Lower lobe of right lung (tissue), 2 donors: ENCODE measurements at regions not wholly inside any gene's neighbourhood (a gene's known extent, or its start where the extent isn't known, plus 50 kb on each side); places are given as distances from the start of the nearest gene placed in this dataset.

ENCODE experiments used
- ATAC-seq, 2 donors: fragments of 200-7000 bp; cut with Tn5 transposase; one replicate each; pipeline ENCODE4 v1.9.1; 2020 to 2022; ENCODE audit warnings: mild to moderate bottlenecking in 2 of 2, moderate library complexity in 2 of 2
- DNase-seq: peaks from one replicate; pipeline ENCODE4 v3.0.0-alpha.2; 2020
- H3K27ac ChIP-seq: fragments of 200-600 bp; one replicate; pipeline ENCODE4 v1.8.0; 2022
- H3K27me3 ChIP-seq: fragments of 200-600 bp; one replicate; pipeline ENCODE4 v1.8.0; 2022; ENCODE audit warnings: low read depth
- H3K36me3 ChIP-seq: fragments of 200-600 bp; one replicate; pipeline ENCODE4 v1.8.0; 2022; ENCODE audit warnings: mild to moderate bottlenecking
- H3K4me1 ChIP-seq: fragments of 200-600 bp; one replicate; pipeline ENCODE4 v1.8.0; 2022
- H3K4me3 ChIP-seq: fragments of 200-600 bp; one replicate; pipeline ENCODE4 v1.8.0; 2022; ENCODE audit warnings: mild to moderate bottlenecking
- H3K9me3 ChIP-seq: fragments of 200-600 bp; one replicate; pipeline ENCODE4 v1.8.0; 2022
- intact Hi-C: fragments of 100-400 bp; cut with DNase I; formaldehyde crosslinking; loops from one replicate; pipeline ENCODE4 v1.11.0; 2022
- TF ChIP-seq, protein P1 (sequence below): fragments of 200-600 bp; IDR thresholded peaks from one replicate; pipeline ENCODE4 v1.8.0; 2022; ENCODE audit warnings: antibody characterized with exemption, mild to moderate bottlenecking
- donor health status: DM: no; HTN: yes; CAD: no; lungs with severe emphysema.

DNA sequence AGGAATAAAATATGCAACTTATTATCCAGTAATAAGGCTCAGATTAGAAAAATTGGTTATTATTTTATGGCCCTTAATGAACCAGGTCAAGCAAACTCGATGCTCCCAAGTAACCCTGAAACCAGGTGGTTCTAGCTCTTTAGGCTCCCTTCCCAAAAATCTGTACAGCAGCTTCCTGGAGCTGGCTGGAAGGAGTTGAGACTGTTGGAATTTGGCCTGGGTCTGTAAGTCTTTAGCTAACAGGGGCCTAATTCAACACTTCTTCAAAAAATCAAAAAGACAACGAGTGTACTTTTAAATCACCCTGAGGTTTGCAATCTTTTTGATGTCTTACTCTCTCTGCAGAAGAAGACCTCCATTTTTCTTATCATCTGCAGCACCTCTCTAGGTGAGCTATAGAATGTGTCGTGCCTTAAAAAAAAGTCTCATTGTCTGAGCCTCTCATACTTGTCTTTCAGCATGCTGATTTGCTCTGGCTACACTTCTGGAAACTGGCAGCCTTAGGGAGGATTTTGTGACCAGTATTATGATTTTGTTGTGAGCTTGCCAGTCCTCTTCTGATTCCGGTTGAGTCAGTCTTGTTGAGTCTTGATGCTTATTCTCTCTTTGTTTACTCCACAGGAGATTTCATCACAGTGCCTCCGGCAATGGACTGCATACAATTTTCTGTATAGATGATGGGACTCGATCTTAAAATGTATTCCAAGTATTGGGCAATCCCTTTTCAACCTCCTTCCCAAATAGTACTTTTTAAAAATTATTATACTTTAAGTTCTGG lies 235.0 kb upstream of the KBTBD8 start:
- peak; percentile 77 to 79 for ATAC-seq
- Histone ChIP-seq H3K4me1 (peaks cover 6% of the 10 kb centered on the region), H3K27ac (no peak overlapping the region), H3K36me3 (no peaks in the 10 kb centered on the region), H3K27me3 (no peaks in the 10 kb centered on the region), H3K9me3 (peaks cover 9% of the 10 kb centered on the region), H3K4me3 (no peak overlapping the region)
- TF ChIP-seq, protein P1, sequence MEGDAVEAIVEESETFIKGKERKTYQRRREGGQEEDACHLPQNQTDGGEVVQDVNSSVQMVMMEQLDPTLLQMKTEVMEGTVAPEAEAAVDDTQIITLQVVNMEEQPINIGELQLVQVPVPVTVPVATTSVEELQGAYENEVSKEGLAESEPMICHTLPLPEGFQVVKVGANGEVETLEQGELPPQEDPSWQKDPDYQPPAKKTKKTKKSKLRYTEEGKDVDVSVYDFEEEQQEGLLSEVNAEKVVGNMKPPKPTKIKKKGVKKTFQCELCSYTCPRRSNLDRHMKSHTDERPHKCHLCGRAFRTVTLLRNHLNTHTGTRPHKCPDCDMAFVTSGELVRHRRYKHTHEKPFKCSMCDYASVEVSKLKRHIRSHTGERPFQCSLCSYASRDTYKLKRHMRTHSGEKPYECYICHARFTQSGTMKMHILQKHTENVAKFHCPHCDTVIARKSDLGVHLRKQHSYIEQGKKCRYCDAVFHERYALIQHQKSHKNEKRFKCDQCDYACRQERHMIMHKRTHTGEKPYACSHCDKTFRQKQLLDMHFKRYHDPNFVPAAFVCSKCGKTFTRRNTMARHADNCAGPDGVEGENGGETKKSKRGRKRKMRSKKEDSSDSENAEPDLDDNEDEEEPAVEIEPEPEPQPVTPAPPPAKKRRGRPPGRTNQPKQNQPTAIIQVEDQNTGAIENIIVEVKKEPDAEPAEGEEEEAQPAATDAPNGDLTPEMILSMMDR, result no peak
- no peak for DNase-seq
- intact Hi-C loops, result no loop called here

DNA sequence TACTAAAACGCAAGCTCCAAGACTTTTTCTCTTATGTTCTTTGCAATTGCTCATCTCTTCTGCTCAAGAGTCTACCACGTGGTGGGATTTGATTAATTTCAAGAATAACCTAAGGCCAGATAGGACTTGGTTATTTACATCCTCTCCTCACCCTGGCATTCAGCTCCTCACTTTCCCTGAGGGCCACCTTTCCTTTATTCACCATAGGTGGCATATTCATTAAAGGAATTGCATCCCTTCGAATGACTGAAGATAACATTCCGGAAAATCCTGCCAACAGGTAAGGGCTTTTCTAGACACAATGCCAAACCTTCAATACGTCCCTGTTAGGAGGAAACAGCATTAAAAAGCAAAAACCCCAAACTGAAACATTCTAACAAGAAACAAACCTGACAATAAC lies 220.0 kb upstream of the KBTBD8 start:
- no peaks in the 10 kb centered on the region for H3K4me1 ChIP-seq
- DNase-seq (no peak), ATAC-seq (no peak)
- intact Hi-C loops, result no loop called here
- H3K27ac ChIP-seq, result no peak overlapping the region
- TF ChIP-seq, protein P1, result no peak
- no peaks in the 10 kb centered on the region for H3K36me3 ChIP-seq
- no peaks in the 10 kb centered on the region for H3K27me3 ChIP-seq
- H3K4me3 ChIP-seq, result no peak overlapping the region
- H3K9me3 ChIP-seq, result no peaks in the 10 kb centered on the region

DNA sequence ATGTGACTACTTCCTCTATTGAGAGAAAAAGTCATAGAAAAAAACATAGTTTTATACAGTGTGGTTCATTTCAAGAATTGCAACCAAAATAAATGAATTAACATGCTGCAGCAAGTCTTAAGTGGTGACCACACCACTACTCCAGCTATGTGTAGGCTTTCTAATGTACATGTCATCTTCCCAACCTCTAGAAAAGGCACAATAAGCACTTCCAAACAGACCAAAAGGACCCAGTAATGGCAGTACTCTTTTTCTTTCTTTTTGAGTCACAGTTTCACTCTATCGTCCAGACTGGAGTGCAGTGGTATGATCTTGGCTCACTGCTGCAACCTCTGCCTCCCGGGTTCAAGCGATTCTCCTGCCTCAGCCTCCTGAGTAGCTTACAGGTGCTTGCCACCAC lies 219.3 kb upstream of the KBTBD8 start:
- no peak overlapping the region for H3K4me3 ChIP-seq
- no peaks in the 10 kb centered on the region for H3K9me3 ChIP-seq
- H3K4me1 ChIP-seq, result no peaks in the 10 kb centered on the region
- H3K27me3 ChIP-seq, result no peaks in the 10 kb centered on the region
- no peak overlapping the region for H3K27ac ChIP-seq
- TF ChIP-seq, protein P1, result no peak
- ATAC-seq, result no peak
- DNase-seq, result no peak
- intact Hi-C loops, result no loop called here
- H3K36me3 ChIP-seq, result no peaks in the 10 kb centered on the region

DNA sequence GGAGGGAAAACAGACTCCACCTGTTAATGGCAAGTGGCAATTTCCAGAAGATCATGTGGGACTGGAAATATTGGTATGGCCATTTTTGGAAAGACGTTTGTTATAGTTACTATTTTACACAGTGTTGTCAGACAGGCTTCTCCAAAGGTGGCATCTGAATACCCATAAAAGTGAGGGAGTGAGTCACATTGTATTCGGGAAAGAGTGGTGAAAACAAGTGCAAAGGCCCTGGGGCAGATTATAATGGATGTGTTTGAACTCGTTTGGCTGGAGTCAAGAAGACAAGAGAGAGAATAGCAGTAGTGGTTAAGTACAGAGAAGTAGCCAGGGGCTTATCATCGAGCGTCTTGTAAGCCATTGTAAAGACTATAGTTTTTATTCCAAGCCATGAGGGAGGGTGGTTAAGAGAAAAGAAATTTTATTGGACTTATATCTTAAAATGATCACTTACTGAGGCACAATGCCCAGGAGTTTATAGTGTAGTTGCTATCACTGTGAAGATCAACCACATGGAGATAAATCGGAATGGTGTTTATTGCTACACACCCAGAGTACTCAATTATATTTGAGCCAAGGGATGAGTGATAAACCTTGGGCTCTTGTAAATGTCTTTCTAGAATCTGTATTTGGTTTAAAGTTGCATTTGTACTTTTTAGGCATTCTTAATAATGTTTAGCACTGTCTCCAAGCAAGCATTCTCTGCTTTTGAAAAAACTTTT lies 212.8 kb upstream of the KBTBD8 start:
- no peaks in the 10 kb centered on the region for H3K4me1 ChIP-seq
- H3K27ac ChIP-seq, result no peak overlapping the region
- H3K9me3 ChIP-seq, result no peaks in the 10 kb centered on the region
- ATAC-seq, result no peak
- DNase-seq, result no peak
- no peaks in the 10 kb centered on the region for H3K36me3 ChIP-seq
- intact Hi-C loops, result no loop called here
- TF ChIP-seq, protein P1, result no peak
- H3K27me3 ChIP-seq, result no peaks in the 10 kb centered on the region
- no peak overlapping the region for H3K4me3 ChIP-seq

DNA sequence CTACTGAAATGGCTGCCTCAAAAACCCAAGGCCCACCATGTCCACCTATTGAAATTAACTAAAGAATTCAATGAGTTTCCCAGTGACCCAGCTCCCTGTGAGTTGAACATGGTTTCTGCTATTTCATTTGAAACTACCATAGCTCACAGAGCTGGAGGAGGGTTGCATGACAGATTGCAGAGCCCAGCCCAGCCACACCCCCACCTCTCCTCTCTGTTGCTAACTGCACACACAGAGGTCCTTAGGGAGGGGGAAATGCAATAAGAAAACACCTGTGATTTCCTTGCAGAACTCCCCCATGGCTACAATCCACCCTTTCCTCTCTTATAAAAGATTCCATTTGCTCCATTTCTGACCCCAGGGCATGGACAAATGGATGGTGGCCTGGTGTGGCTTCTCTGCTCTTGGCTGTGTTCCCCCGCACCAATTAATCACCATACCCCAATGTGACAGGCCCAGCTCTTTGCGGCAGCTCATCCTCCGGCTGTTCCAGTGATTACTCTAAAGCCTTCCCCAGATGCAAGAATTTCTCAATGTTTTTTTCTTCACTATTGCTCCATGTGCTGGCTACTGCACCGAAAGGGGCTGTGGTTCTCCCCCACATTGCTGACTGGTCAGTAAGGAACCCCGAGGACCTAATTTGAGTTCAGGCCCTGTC lies 208.4 kb upstream of the KBTBD8 start:
- ATAC-seq, result peak; percentile 24 to 61
- Histone ChIP-seq H3K4me1 (no peaks in the 10 kb centered on the region), H3K4me3 (no peak overlapping the region), H3K9me3 (no peaks in the 10 kb centered on the region), H3K27ac (no peak overlapping the region), H3K36me3 (no peaks in the 10 kb centered on the region), H3K27me3 (no peaks in the 10 kb centered on the region)
- no peak for DNase-seq
- intact Hi-C loops, result no loop called here
- TF ChIP-seq, protein P1, result no peak
